ENCODE measurements at regions not wholly inside any gene's neighbourhood (a gene's known extent, or its start where the extent isn't known, plus 50 kb on each side); places are given as distances from the start of the nearest gene placed in this dataset.

- no peak for TF ChIP-seq EZH2phosphoT487 (IDR thresholded peaks at IDR 0.05; ENCODE audit: insufficient read depth, low read depth)
- no peak for TF ChIP-seq EZH2 (IDR thresholded peaks at IDR 0.05; ENCODE audit: insufficient read depth, poor library complexity, severe bottlenecking)
These were observed 691.1 kb upstream of the SLC10A2 start for GRCh38 chr13:103757361-103757760.
